MM.1S (cell line): ENCODE measurements at regions not wholly inside any gene's neighbourhood (a gene's known extent, or its start where the extent isn't known, plus 50 kb on each side); places are given as distances from the start of the nearest gene placed in this dataset.

Experiments used
- CTCF ChIP-seq: fragments of 300-600 bp; sonication (generic); IDR thresholded peaks from 2 replicates; pipeline ENCODE4 v1.5.1; 2016; ENCODE audit warnings: antibody characterized with exemption, low read length, mixed read lengths
- EZH2 ChIP-seq: fragments of 300-600 bp; sonication (generic); optimal IDR thresholded peaks from 2 replicates; pipeline ENCODE3; 2017; ENCODE audit warnings: low read depth, mild to moderate bottlenecking, antibody characterized with exemption, low read length, mixed read lengths
- EZH2phosphoT487 ChIP-seq: fragments of 300-600 bp; sonication (generic); IDR thresholded peaks from 2 replicates; pipeline ENCODE4 v1.6.1; 2018; ENCODE audit warnings: antibody characterized with exemption, low read length

DNA sequence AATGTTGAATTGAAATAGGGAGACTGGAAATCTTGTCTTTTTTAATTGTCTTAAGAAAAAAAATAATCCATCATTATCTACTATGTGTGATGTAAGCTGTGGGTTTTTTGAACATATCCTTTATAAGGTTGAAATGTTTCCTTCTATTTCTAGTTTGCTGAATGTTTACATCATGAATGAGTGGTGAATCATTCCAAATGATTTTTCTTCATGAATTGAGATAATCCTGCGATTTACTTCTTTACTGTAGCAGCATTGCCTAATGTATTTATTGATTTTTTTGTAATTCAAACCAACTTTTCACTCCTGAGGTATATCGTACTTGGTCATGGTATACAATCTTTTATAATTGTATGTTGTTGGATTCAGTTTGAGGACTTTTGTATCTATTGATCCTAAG, 607.6 kb upstream of the PFKP start:
- no peak for TF ChIP-seq CTCF
- TF ChIP-seq EZH2: no peak
- TF ChIP-seq EZH2phosphoT487: no peak
